Esophagus muscularis mucosa (tissue), 3 donors: ENCODE measurements at regions not wholly inside any gene's neighbourhood (a gene's known extent, or its start where the extent isn't known, plus 50 kb on each side); places are given as distances from the start of the nearest gene placed in this dataset.

ENCODE experiments used
- EP300 ChIP-seq: sonication (generic); formaldehyde crosslinking; IDR thresholded peaks from one replicate; pipeline ENCODE4 v1.6.1; 2017; ENCODE audit warnings: antibody characterized with exemption
- POLR2A ChIP-seq: fragments of 450-650 bp; IDR thresholded peaks from one replicate; pipeline ENCODE4 v1.6.1; 2017; ENCODE audit warnings: antibody characterized with exemption, moderate library complexity, mild to moderate bottlenecking, low read depth
- POLR2AphosphoS5 ChIP-seq, 2 donors: sonication (generic); formaldehyde crosslinking; IDR thresholded peaks; one replicate each; pipeline ENCODE4 v1.6.1; 2017; ENCODE audit warnings: antibody characterized with exemption in 2 of 2

- TF ChIP-seq EP300: no peak
- TF ChIP-seq POLR2AphosphoS5 (IDR thresholded peaks at IDR 0.05): no peak
- TF ChIP-seq POLR2A: no peak
Measured at GRCh38 chr12:114163771-114164170, 197.6 kb upstream of the RBM19 start.
